GM23338 (cell line): ENCODE measurements at regions not wholly inside any gene's neighbourhood (a gene's known extent, or its start where the extent isn't known, plus 50 kb on each side); places are given as distances from the start of the nearest gene placed in this dataset.

Experiments
- ATAC-seq: fragments of 200-7000 bp; cut with Tn5 transposase; 3 replicates; pipeline ENCODE4 v1.9.1; 2020
- DNase-seq: peaks from one replicate; pipeline ENCODE4 v3.0.0-alpha.2; 2015; ENCODE audit warnings: low spot score
- H2AFZ ChIP-seq: fragments of 200-600 bp; sonication (generic); 2 replicates; pipeline ENCODE4 v1.8.0; 2016; ENCODE audit warnings: antibody characterized with exemption, mild to moderate bottlenecking, moderate library complexity
- H3F3A ChIP-seq: fragments of 200-600 bp; sonication (generic); replicated peaks from 2 replicates; pipeline ENCODE4 v1.8.0; 2017; ENCODE audit warnings: antibody characterized with exemption, mixed run types, low read depth
- H3K27ac ChIP-seq: fragments of 200-600 bp; sonication (generic); 2 replicates; pipeline ENCODE4 v1.6.1; 2016; ENCODE audit warnings: low read depth
- H3K27me3 ChIP-seq: fragments of 200-600 bp; sonication (generic); 2 replicates; pipeline ENCODE4 v1.8.0; 2016; ENCODE audit warnings: mild to moderate bottlenecking, mixed run types, moderate library complexity; ENCODE audit not compliant: insufficient read depth
- H3K36me3 ChIP-seq: fragments of 200-600 bp; sonication (generic); 2 replicates; pipeline ENCODE4 v1.8.0; 2016; ENCODE audit warnings: mild to moderate bottlenecking; ENCODE audit not compliant: insufficient read depth
- H3K4me1 ChIP-seq: fragments of 200-600 bp; sonication (generic); 2 replicates; pipeline ENCODE4 v1.8.0; 2016; ENCODE audit warnings: mild to moderate bottlenecking, moderate library complexity; ENCODE audit not compliant: insufficient read depth
- H3K4me2 ChIP-seq: fragments of 200-600 bp; sonication (generic); 2 replicates; pipeline ENCODE4 v1.7.1; 2017; ENCODE audit warnings: mixed run types
- H3K4me3 ChIP-seq: fragments of 200-600 bp; sonication (generic); 2 replicates; pipeline ENCODE4 v1.6.1; 2016; ENCODE audit warnings: mixed run types
- H3K79me2 ChIP-seq: fragments of 200-600 bp; sonication (generic); replicated peaks from 2 replicates; pipeline ENCODE4 v1.8.0; 2017; ENCODE audit warnings: mild to moderate bottlenecking; ENCODE audit not compliant: insufficient read depth
- H3K9me2 ChIP-seq: fragments of 200-600 bp; sonication (generic); 2 replicates; pipeline ENCODE4 v1.8.0; 2017; ENCODE audit not compliant: insufficient read depth
- H4K20me1 ChIP-seq: fragments of 200-600 bp; sonication (generic); replicated peaks from 2 replicates; pipeline ENCODE4 v1.8.0; 2017; ENCODE audit warnings: mild to moderate bottlenecking; ENCODE audit not compliant: insufficient read depth
- H3K27ac Mint-ChIP-seq: 2 replicates; pipeline ENCODE4 v1.8.0; 2020; ENCODE audit warnings: inconsistent platforms, mild to moderate bottlenecking, moderate library complexity, mixed read lengths
- H3K27me3 Mint-ChIP-seq: 3 replicates; pipeline ENCODE4 v1.8.0; 2022; ENCODE audit warnings: low read depth, mild to moderate bottlenecking, moderate library complexity, mixed read lengths, inconsistent platforms; ENCODE audit not compliant: insufficient read depth, poor library complexity
- H3K36me3 Mint-ChIP-seq: 3 replicates; pipeline ENCODE4 v1.8.0; 2021; ENCODE audit warnings: low read depth, mild to moderate bottlenecking, inconsistent platforms, moderate library complexity, mixed read lengths
- H3K4me1 Mint-ChIP-seq: 3 replicates; pipeline ENCODE4 v1.8.0; 2020; ENCODE audit warnings: mild to moderate bottlenecking, inconsistent platforms, mixed read lengths
- H3K4me3 Mint-ChIP-seq: 3 replicates; pipeline ENCODE4 v1.8.0; 2021; ENCODE audit warnings: moderate library complexity, mild to moderate bottlenecking, inconsistent platforms, mixed read lengths
- H3K9me3 Mint-ChIP-seq: 3 replicates; pipeline ENCODE4 v1.8.0; 2020; ENCODE audit warnings: moderate library complexity, mild to moderate bottlenecking, inconsistent platforms, mixed read lengths
- CREB1 ChIP-seq: fragments of 250-450 bp; sonication (Bioruptor Pico); IDR thresholded peaks from 2 replicates; pipeline ENCODE4 v1.5.0; 2020; ENCODE audit warnings: low read depth, mild to moderate bottlenecking, moderate library complexity
- EZH2 ChIP-seq: fragments of 200-600 bp; sonication (generic); IDR thresholded peaks from one replicate; pipeline ENCODE4 v1.8.0; 2017; ENCODE audit warnings: antibody characterized with exemption, mild to moderate bottlenecking, low read depth; ENCODE audit not compliant: unreplicated experiment
- EZH2phosphoT487 ChIP-seq: fragments of 200-600 bp; sonication (generic); IDR thresholded peaks from one replicate; pipeline ENCODE4 v1.8.1; 2018; ENCODE audit warnings: antibody characterized with exemption; ENCODE audit not compliant: unreplicated experiment
- JUNB ChIP-seq: IDR thresholded peaks from one replicate; pipeline ENCODE4 v1.6.1; 2016; ENCODE audit warnings: antibody characterized with exemption; ENCODE audit not compliant: unreplicated experiment
- NANOG ChIP-seq: IDR thresholded peaks from 2 replicates; pipeline ENCODE4 v1.6.1; 2016; ENCODE audit warnings: antibody characterized with exemption, borderline replicate concordance
- POLR2AphosphoS5 ChIP-seq: IDR thresholded peaks from 2 replicates; pipeline ENCODE4 v1.6.1; 2016; ENCODE audit warnings: antibody characterized with exemption, low read depth
- REST ChIP-seq: IDR thresholded peaks from one replicate; pipeline ENCODE4 v1.6.1; 2018; ENCODE audit warnings: antibody characterized with exemption; ENCODE audit not compliant: unreplicated experiment
- STAT1 ChIP-seq: IDR thresholded peaks from one replicate; pipeline ENCODE4 v1.6.1; 2016; ENCODE audit warnings: antibody characterized with exemption; ENCODE audit not compliant: unreplicated experiment
- ZNF114 ChIP-seq: fragments of 250-450 bp; sonication (Bioruptor Pico); IDR thresholded peaks from 2 replicates; pipeline ENCODE4 v1.5.0; 2020; ENCODE audit warnings: mild to moderate bottlenecking, moderate library complexity
- ZNF331 ChIP-seq: fragments of 250-450 bp; sonication (Bioruptor Pico); IDR thresholded peaks from 2 replicates; pipeline ENCODE4 v1.5.0; 2020; ENCODE audit warnings: low read depth, mild to moderate bottlenecking, moderate library complexity
- ZNF462 ChIP-seq: fragments of 250-450 bp; sonication (Bioruptor Pico); IDR thresholded peaks from 2 replicates; pipeline ENCODE4 v1.5.0; 2020; ENCODE audit warnings: mild to moderate bottlenecking, moderate library complexity
- TF ChIP-seq, protein P1 (sequence below), 2 experiments: fragments of 200-600 bp in 1 of 2; sonication (generic) in 1 of 2; conservative IDR thresholded peaks; 2 replicates each; pipeline versions ENCODE4 v1.5.1 to v1.6.1; 2016 to 2017; ENCODE audit warnings: antibody characterized with exemption in 2 of 2, low read depth in 2 of 2, mild to moderate bottlenecking in 2 of 2, moderate library complexity in 1 of 2
- TF ChIP-seq, protein P2 (sequence below): IDR thresholded peaks from 2 replicates; pipeline ENCODE4 v1.6.1; 2016; ENCODE audit warnings: antibody characterized with exemption

DNA sequence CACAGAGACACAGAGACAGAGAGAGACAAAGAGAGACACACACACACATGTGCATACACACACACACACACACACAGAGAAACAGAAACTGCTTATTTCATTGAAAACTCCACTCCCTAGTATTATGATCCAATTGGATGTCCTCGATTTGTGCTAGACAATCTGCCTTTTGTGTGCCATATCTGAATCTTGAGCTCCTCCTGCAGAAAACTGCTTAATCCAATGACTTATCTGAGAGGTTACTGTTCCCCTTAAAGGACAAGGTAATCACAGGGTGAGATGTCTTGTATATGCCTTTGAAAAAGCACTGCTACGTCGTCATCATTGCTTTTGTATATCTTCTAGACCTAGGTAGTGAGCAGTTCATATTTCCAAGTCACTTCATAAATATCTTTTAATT, 371.5 kb downstream of the LRIG3 start:
- Mint-ChIP-seq H3K27me3 (no peaks in the 10 kb centered on the region), H3K9me3 (no peaks in the 10 kb centered on the region), H3K4me1 (peaks cover 11% of the 10 kb centered on the region), H3K36me3 (no peaks in the 10 kb centered on the region), H3K4me3 (no peak overlapping the region), H3K27ac (no peak overlapping the region)
- Histone ChIP-seq H3K9me2 (peaks cover 2% of the 10 kb centered on the region; the same call in 1 of the 2 replicates), H3K27me3 (no peaks in the 10 kb centered on the region), H3K27ac (no peak overlapping the region), H3K79me2 (no peaks in the 10 kb centered on the region), H3F3A (no peaks in the 10 kb centered on the region), H3K4me1 (peaks cover 8% of the 10 kb centered on the region), H3K4me3 (no peak overlapping the region), H3K36me3 (no peaks in the 10 kb centered on the region), H3K4me2 (no peak overlapping the region), H2AFZ (no peak overlapping the region), H4K20me1 (no peaks in the 10 kb centered on the region)
- DNase-seq (no peak), ATAC-seq (no peak)
- TF ChIP-seq POLR2AphosphoS5, result no peak
- no peak for TF ChIP-seq EZH2phosphoT487
- TF ChIP-seq, protein P1, sequence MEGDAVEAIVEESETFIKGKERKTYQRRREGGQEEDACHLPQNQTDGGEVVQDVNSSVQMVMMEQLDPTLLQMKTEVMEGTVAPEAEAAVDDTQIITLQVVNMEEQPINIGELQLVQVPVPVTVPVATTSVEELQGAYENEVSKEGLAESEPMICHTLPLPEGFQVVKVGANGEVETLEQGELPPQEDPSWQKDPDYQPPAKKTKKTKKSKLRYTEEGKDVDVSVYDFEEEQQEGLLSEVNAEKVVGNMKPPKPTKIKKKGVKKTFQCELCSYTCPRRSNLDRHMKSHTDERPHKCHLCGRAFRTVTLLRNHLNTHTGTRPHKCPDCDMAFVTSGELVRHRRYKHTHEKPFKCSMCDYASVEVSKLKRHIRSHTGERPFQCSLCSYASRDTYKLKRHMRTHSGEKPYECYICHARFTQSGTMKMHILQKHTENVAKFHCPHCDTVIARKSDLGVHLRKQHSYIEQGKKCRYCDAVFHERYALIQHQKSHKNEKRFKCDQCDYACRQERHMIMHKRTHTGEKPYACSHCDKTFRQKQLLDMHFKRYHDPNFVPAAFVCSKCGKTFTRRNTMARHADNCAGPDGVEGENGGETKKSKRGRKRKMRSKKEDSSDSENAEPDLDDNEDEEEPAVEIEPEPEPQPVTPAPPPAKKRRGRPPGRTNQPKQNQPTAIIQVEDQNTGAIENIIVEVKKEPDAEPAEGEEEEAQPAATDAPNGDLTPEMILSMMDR (conservative IDR thresholded peaks at IDR 0.05; ENCODE audit: low read depth in 2 of 2), result no peak
- no peak for TF ChIP-seq NANOG
- no peak for TF ChIP-seq ZNF331 (CRISPR knock-in tag)
- TF ChIP-seq ZNF462 (CRISPR knock-in tag), result no peak
- no peak for TF ChIP-seq STAT1
- TF ChIP-seq, protein P2, sequence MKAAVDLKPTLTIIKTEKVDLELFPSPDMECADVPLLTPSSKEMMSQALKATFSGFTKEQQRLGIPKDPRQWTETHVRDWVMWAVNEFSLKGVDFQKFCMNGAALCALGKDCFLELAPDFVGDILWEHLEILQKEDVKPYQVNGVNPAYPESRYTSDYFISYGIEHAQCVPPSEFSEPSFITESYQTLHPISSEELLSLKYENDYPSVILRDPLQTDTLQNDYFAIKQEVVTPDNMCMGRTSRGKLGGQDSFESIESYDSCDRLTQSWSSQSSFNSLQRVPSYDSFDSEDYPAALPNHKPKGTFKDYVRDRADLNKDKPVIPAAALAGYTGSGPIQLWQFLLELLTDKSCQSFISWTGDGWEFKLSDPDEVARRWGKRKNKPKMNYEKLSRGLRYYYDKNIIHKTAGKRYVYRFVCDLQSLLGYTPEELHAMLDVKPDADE, result no peak
- no peak for TF ChIP-seq ZNF114 (CRISPR knock-in tag)
- no peak for TF ChIP-seq JUNB
- TF ChIP-seq EZH2, result no peak
- TF ChIP-seq REST, result no peak
- TF ChIP-seq CREB1 (CRISPR knock-in tag), result no peak
